ENCODE measurements at regions not wholly inside any gene's neighbourhood (a gene's known extent, or its start where the extent isn't known, plus 50 kb on each side); places are given as distances from the start of the nearest gene placed in this dataset.

GRCh38 chr13:107753291-107753690, 462.0 kb downstream of the LIG4 start:
- TF ChIP-seq EZH2phosphoT487 (IDR thresholded peaks at IDR 0.05; ENCODE audit: low read depth, severe bottlenecking, unreplicated experiment) (no peak), CTCF (IDR thresholded peaks at IDR 0.05; ENCODE audit: poor library complexity) (no peak)

All from hepatocyte (in vitro differentiated cells).